ENCODE measurements at regions not wholly inside any gene's neighbourhood (a gene's known extent, or its start where the extent isn't known, plus 50 kb on each side); places are given as distances from the start of the nearest gene placed in this dataset.
"Not testable (repeated sequence)": the region's sequence is repeated elsewhere in the genome, so short reads cannot be mapped to it uniquely, and the experiment has no call there.

DNA sequence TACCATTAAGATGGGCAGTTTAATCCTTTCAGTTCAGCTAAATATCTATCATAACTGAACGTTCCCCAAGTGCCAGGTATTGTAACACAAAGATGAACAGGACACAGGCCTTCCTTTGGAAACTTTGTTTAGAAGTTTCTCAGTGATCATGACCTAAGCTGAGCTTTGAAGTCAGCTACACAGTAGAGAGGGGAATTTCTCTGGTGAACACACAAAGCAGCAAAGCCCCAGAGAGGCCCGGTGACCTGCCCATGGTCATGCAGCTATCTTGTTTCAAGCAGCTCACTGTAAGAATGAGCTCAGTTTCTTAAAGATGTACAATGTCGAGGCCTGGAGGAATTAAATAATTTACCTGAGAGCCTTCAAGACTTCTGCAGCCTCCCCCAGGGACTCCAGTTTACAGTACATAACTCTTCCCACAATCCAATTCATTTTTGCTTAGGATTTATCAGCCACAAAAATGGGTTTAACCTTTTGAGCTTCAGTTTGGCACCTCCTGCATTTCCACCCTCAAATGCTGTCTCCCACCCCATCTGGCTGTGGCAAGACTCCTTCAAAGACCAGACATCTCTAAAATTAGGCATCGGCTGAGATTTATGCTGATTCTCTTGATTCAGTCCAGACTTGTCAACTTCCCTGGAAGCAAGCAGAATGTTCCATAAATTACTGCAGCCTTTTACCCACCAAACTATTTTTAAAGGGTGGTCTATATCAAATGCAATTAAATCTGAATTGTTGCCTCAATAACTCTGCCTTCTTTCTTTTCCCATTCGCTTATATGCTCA lies 325.6 kb downstream of the TXNL1 start:
- DNase-seq: no peak

DNA sequence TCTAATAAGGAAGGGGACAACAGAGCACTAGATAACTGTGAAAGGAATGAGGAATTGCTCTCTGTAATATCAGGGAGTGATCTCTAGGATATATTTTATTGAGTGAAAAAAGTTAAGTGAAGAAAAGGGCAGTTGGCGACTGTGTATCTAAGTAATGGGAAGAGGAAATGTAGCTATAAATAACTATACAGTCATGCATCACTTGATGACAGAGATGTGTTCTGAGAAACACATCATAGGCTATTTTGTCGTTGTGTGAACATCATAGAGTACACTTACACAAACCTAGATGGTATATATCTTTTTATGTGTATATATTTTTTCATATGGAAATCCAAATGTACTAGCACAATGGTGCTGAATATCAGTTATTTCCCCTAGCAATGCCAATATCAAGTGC lies 329.3 kb downstream of the TXNL1 start:
- no peak for DNase-seq

DNA sequence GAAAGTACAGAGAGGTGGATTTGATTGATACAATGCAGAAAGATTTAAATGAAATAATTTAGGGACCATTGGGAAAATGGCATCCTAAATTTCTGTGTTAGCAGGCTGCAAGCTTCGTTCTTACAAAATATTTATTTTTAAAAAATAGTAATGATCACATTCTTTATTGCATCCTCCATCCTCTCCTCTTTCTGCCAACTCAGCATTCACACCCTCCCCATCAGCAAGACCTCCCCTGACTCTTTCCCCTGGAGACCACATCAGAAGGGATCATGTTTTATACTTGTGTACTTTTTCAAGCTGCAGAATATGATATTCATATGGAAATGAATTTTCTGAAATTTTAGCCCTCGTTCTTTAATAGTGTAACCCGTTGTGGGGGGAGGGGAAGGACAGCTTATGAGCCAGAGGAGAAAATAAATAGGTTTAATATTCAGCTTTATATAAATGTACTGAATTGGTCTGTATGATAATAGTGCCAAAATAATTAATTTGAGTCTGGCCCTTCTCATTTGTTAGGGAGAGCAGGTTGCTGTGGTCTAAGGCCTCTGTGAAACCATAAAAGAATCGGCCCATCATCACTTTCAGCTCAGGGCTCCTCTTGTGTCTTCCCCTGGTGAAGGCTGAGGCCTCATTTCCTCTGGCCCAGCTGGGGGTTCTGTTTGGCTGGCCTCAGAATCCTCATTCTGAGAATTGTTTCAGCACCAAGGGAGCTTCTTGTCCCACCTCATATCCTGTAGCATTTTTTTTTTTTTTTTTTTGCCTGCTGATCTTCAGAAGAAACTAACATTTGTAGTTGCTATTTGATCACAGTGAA lies 330.8 kb downstream of the TXNL1 start:
- no peak for DNase-seq

DNA sequence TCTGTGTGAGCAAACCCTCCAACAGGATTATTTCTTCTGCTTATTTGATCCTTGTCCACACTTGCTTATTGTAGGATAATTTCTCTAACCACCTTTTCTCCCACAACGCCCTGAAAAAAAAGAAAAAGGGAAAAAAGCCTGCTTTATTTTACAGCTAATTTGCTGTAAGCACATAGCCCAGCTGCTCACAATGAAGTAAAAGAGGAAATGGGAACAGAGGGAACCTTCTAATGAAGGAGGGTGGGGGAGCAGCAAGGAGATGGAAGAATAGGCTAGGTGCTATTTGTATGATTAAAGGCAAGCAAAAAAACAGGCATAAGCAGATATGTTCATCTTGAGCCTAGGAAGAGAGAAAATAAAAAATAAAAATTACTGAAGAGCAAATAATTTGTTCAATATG lies 331.6 kb downstream of the TXNL1 start:
- no peak for DNase-seq

DNA sequence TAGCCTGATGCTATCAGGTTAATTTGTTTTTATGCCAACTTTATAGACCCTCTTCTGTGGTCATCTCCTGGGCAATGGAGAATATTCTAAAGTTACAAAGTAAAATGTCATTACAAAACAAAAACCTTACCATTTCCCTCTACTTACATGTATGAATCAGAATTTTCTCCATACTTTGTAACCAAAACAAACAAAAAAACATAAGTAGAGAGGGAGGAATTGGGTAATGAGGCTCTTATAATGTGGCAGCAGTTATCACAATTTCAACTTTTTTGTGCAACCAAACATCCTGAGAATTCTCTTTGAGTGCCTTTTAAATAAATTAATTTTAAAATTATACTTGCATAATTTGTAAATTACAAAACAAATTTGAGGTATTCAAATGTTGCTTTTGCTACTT lies 332.8 kb downstream of the TXNL1 start:
- DNase-seq: no peak

DNA sequence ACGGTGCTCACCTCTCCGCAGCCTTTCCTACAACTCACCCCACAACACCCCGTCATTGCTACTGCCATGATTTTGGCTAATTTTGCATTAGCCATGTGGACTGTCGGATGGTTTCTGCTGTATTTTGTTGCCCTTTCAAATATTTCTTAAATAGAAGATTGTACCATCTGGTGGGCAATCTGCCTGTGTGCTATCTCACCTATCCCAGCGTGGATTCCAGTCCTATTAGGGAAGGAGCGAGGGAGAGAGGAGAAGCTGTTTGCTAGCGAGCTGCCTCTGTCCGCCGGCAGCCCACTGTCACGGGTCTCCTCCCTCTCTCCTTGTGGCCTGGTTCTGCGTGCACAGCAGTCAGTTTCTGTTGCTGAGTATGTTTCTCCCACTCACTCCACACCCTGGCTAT lies 336.2 kb downstream of the TXNL1 start:
- no peak for DNase-seq

DNA sequence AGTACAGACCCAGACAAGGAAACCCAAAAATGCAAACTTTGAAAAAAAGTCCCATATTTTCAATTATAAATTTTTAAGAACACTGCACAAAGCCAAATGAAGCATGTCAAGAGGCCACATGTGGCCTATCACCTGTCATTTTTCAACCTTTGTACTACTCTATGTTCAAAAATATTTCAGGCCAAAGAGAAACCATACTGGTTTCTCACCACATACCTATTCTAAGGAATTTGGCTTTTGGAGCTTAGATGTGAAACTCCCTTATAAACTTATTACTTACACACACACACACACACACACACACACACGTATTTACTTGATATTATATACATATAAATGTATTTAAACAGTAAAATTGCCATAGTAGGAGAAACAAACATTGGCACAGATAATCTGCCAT lies 338.7 kb downstream of the TXNL1 start:
- DNase-seq: no peak

DNA sequence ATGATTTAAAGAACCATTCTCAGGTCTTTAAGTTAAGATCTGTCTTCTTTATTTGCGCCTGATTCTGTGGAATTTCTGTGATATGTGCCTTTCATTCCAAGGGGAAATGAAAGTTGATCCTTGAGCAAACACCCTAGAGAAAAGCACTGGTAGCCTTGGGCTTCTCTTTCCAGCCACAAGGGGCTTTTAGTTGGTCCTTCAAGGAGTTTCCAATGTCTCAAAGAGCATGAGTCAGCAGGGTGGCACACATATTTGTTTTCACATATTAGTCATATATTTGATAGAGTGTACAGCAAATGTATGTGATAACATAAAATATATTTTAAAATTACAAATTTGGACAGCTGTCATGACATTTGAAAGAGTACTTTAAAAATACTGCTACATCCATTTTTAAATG lies 339.5 kb downstream of the TXNL1 start:
- DNase-seq: no peak

DNA sequence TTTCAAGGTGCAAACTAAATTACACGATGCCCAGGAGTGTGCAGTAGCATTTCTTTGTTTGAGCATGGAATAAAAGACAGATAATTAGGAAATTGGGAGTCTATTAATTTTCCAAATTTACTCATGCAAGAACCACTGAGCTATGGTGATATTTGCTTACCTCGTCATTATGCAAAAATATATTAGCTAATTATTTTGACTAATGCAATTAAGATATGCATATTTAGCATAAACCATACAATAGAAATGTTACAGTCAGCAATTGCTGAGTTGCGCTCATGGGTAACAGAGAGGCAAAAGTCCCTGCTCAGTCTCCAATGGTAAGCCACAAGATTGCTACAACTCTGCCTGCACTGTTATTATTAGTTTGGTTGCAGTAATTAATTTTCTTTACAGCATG lies 342.0 kb downstream of the TXNL1 start:
- no peak for DNase-seq

DNA sequence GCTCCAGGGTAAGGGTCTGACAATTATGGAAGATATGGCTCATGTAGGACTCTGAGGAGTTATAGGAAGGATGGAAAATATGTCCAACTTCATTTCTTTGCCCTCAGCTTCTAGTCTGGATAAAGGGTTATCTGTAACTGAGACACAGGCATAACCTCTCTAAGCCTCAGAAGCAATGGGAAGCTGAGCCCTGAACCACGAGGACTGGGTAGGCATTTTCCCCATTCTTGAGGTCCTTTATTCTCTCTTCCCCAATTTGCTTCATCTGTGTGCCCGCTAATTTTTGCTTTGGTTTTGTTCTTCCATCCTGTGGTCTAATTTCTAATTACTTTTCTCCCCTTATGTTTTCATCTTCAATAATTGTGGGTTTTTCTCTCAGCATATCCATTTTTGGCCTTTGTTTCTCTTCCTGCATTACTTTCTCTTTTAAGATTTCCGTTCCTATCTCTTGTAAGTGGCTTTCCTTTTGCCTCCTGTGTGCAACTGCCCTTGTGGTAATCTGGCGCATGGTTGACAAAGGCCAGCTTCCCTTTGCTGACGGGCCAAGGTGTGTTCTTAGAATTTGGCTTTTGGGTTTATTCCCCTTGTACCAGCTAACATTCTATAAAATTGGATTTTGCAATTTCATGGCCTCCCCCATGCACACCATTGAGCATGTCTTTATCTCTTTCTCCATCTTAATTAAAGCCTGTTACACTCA lies 343.8 kb downstream of the TXNL1 start:
- DNase-seq: no peak

DNA sequence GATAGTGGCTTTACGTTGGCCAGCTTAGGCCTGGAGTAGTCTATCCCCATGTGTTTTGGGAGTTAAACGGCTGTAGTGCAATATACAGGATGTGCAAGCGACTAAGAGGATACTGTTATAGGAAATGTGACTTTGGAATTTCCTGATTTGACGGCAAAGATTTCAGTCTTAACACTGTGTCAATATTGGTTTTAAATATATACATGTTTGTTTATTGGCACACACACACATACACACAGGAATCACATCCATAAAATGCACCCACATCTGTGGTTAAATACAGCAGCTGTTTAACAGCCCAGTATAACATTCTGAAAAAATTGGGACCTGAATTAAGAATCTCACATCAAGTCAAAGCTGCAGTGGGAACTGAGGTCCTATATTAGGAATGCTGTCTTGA lies 347.1 kb downstream of the TXNL1 start:
- no peak for DNase-seq

DNA sequence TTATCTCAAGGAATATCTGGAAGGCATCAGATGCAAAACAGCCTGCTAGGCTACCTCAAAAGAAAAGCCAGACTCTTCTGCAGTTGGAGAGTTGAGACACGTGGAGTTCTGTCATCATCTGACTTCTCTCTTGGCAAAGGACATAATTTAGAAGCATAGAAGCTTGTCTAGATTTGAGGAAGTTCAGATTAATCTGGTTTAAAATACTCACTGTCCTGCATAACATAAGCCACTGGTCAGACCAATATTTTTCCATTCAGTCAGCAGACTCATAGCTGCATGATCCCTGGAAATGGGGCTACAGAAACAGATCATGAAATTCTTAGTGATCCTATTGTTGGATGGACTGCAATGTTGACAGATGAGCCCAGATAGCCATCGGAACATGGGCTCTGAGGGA lies 349.0 kb downstream of the TXNL1 start:
- no peak for DNase-seq

DNA sequence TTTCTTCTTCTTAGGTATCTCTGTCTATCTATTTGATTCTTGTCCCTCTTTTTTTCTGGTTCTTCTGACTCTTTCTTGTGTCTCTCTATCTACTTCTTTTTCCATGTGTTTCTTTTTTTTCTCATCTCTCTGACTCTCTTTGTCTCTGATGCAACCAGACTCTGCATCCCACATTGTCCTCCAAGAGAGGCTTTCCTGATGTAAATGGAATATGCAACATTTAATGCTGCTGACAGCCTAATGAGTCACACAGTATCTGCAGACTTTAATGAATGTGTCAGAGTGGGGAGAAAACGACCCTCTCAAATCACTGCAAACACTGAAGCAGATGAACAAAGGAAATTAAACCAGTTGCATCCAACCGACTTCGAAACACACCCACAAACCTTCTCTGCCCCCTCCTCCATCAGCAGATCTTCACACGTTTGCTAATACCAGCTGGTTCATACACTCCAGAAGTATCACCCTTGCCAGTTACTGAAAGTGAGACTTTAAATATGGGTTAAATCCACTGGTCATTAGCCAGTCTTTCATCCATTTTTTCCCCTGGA lies 351.5 kb downstream of the TXNL1 start:
- DNase-seq: no peak

DNA sequence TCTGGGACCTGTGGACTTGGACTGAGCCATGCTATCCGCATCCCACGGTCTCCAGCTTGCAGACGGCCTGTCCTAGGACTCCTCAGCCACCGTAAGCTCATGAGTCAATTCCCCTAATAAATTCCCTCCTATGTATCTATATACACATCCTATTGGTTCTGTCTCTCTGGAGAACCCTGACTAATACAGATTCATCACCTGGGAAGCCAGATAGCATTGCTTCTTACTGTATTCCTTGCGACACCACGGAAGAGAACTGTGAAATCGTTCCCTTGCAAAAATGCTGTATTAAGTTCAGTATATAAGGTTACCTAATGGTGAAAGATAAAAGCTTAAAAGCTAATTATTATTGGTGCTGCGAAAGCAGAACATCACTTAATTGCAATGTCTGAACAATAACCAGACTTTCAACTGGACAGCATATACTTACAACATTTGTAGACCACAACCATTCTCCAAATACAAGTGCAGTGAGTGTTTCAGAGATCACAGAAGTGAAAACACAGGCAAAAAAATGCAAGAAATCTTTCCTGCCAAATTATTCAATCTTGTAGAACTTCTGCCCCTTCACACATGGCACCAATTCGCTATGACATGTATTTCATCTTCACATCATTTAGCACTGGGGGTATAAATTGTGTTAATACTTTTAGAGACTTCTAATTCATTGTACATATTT lies 352.9 kb downstream of the TXNL1 start:
- no peak for DNase-seq

DNA sequence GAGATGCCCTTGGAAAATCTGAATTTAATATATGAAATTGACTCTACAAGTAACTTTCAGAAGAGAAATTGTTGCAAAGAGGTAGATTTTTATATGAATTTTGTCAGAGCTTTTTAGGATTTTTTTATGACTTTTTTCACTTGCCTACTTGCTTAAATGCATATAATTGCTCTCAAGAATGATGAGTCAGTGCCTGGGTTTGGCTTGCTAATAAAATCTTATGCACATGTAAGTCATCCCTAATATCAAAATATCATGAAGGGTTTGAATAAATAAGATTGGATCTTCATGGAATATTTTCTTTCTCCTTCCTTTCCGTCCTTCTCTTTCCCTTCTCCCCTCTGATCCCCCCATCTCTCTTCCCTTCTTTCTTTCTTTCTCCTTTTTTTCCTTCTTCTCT lies 354.1 kb downstream of the TXNL1 start:
- DNase-seq: no peak

DNA sequence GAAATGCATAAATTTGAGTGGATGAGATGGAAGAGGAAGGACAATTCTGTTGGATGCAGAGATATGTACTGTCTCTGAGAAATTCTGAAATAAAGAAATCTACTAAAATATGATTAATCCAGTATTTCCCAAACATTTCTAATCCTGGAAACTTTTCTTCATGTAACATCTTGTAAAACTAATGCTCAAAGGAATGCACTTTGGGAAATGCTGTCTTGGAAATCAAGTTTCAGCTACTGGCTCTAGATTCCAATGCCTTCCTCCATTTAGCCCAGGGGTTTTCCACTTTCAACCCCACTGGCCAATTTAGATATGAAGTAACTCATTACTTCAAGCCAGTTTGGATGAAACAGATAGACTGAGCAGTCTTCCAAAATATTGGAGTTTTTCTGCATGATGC lies 355.1 kb downstream of the TXNL1 start:
- DNase-seq: no peak

DNA sequence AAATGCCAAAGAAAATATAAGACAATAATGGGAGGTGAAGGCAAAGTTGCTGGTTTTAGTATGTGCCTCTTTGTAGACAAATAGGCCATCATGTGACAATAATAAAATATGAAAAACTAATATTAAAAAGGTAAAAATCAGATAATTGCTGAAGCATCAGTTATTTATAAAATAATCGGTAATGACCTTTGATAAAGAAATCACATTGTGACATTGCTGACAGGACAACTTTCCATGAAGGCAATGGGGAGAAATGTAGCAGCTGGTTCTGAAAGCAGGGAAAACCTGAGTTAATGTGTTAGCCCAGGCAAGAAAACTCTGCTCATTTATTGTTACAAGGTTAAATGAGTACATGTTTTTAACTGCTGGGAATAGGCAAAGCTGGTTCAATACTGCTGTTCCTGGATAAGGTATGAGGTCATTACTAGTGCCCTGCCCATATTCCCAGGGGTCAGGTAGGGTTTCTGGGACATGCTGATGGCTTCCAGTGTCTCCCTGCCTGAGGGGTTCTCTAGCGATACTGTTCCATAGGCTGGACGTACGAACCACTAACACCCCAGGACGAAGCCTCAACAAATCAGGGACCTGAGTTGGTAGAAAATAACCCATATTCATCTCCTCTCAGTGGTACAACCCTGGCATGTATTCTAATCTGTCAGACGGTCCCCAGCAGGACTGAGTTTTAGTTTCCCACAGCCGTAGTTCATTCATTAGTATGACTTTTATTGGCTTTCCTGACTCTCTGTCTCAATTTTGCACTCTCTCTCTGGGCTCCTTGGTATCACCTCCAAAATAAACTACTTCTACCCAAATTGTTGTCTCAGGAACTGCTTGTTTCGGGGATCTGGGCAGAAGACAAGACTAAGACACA lies 355.9 kb downstream of the TXNL1 start:
- no peak for DNase-seq

DNA sequence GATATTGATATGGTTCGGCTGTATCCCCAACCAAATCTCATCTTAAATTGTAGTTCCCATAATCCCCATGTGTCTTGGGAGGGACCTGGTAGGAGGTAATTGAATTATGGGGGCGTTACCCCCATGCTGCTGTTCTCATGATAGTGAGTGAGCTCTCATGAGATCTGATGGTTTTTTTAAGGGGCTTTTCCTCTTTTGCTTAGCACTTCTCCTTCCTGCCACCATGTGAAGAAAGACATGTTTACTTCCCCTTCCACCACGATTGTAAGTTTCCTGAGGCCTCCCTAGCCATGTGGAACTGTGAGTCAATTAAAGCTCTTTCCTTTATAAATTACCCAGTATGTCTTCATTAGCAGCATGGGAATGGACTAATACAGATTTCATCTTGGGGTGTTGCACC lies 358.6 kb downstream of the TXNL1 start:
- DNase-seq: not testable (repeated sequence)

DNA sequence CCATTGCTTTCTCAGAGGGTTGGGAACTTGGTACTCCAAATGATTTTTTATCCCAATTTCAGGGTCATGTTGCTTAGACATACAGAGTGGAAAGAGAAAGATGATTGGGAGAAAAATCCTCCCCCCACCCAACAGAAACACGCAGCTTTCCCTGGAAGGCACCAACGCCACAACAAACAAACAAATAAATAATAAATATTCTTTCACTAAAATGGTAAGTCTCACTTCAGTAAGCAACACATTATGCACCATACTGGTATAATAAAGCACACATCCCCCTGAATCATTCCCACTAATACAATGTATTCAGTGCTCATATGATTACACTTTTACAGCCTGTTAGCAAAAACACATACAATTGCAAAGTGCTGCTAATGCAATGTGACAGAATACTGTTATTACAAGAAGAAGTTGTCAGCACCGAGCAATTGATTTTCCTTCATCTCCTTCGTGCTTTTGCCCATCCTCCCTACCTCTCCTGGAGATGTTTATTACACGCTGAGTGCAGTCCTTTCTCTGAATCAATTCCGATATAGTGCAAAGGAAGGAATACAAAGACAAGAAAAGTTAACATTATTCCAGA lies 359.9 kb downstream of the TXNL1 start:
- DNase-seq: no peak

DNA sequence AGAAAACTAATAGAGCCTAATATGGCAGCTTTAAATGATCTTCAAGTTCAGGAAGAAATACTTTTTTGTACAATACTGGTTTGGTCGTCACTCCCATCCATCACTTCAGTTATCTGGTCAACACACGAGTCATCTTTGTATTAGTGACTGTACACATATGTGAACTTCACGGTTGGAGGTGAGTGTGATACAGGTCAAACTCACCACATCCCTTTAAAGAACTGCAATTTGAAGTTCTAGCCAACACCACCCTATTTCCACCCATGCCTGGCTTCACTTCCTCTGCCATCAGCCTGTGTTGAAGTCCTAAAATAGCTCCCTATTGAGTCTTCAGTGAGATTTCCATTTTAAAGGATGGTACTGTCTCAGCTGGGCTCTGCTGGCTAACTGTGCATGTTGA lies 361.9 kb downstream of the TXNL1 start:
- no peak for DNase-seq

DNA sequence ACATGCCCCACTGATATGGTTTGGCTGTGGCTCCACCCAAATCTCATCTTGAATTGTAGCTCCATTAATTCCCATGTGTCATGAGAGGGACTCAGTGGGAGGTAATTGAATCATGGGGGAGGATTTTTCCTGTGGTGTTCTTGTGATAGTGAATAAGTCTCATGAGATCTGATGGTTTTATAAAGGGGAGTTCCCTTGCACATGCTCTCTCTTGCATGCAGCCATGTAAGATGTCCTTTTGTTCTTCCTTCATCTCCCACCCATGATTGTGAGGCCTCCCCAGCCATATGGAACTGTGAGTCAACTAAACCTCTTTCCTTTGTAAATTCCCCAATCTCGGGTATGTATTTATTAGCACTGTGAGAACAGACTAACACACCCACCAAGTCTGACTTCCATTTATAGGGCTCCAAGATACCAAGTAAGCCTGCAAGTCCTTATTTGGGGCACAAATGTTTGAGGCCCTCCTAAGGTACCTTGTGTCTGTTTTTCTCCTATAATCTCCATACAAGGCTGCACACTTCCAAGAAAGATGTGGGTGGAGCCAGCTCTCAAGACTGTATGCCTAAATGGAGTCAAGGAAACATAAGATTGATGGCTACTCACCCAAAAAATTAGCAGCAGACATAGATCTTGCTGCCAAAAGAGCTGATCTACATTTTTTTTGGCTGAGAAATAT lies 364.7 kb downstream of the TXNL1 start:
- no peak for DNase-seq

Data from NCI-H748 treated with DMSO at 0.1 percent for 48 hours (cell line).